Skeletal muscle satellite cell (primary cell): ENCODE measurements at regions not wholly inside any gene's neighbourhood (a gene's known extent, or its start where the extent isn't known, plus 50 kb on each side); places are given as distances from the start of the nearest gene placed in this dataset.
"Not testable (repeated sequence)": the region's sequence is repeated elsewhere in the genome, so short reads cannot be mapped to it uniquely, and the experiment has no call there.

ENCODE experiments used
- H3K27me3 ChIP-seq: 2 replicates; pipeline ENCODE4 v1.7.0; 2013; ENCODE audit warnings: low read length; ENCODE audit not compliant: control insufficient read depth, insufficient read depth
- H3K36me3 ChIP-seq: 2 replicates; pipeline ENCODE4 v1.7.0; 2013; ENCODE audit warnings: mild to moderate bottlenecking, control low read depth, low read length; ENCODE audit not compliant: insufficient read depth
- H3K4me1 ChIP-seq: 2 replicates; pipeline ENCODE4 v1.7.0; 2013; ENCODE audit warnings: low read length; ENCODE audit not compliant: control insufficient read depth, insufficient read depth
- H3K4me2 ChIP-seq: 2 replicates; pipeline ENCODE4 v1.7.0; 2013; ENCODE audit warnings: mild to moderate bottlenecking, low read length
- H3K4me3 ChIP-seq: 2 replicates; pipeline ENCODE4 v1.7.0; 2013; ENCODE audit warnings: low read length
- H3K9ac ChIP-seq: 2 replicates; pipeline ENCODE4 v1.7.0; 2013; ENCODE audit warnings: mild to moderate bottlenecking, low read depth, low read length, moderate library complexity
- H3K9me3 ChIP-seq: replicated peaks from 2 replicates; pipeline ENCODE4 v1.7.0; 2013; ENCODE audit warnings: mild to moderate bottlenecking, control low read depth, low read length

DNA sequence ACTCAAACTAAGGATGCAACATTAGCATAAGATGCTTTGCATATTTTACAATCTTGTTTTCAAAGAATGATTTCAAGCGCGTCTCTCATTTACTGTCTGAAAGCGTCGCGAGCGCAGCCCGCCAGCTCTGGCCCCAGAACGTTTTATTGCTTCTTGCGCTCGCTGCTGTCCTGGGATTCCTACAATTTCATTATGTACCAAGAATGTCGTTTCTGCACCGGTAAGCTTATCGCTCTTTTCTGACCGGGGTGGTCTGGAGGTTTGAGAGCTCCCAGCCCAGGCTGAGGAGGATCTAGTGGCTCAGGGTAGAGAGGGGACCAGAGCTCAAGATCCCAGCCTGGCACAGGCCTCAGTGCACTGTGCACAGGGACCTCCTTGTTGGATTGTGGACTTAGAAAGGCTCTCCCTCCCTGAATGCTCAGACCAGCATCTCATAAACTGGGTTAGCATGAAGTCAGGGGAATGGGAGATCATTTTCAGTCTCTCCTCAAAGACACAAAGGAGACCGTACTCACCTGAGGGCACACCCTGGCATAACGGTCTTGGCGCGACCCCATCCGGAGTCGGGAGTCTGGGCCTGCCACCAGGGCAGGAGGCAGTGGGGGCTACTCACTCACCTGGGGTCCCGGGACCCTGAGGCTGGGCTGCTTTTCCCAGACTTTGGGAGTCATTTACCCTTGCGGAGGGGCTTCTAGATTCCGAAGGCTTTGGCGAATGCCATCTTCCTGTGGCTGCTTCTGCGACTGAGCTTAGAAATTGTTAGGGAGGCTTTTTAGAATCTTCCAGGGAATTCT, 817.4 kb downstream of the BRD1 start:
- H3K4me1 ChIP-seq: no peaks in the 10 kb centered on the region
- H3K4me3 ChIP-seq: no peak overlapping the region
- H3K4me2 ChIP-seq: no peak overlapping the region
- no peak overlapping the region for H3K9ac ChIP-seq
- H3K27me3 ChIP-seq: no peaks in the 10 kb centered on the region
- H3K36me3 ChIP-seq: no peaks in the 10 kb centered on the region
- peaks cover 20% of the 10 kb centered on the region for H3K9me3 ChIP-seq

DNA sequence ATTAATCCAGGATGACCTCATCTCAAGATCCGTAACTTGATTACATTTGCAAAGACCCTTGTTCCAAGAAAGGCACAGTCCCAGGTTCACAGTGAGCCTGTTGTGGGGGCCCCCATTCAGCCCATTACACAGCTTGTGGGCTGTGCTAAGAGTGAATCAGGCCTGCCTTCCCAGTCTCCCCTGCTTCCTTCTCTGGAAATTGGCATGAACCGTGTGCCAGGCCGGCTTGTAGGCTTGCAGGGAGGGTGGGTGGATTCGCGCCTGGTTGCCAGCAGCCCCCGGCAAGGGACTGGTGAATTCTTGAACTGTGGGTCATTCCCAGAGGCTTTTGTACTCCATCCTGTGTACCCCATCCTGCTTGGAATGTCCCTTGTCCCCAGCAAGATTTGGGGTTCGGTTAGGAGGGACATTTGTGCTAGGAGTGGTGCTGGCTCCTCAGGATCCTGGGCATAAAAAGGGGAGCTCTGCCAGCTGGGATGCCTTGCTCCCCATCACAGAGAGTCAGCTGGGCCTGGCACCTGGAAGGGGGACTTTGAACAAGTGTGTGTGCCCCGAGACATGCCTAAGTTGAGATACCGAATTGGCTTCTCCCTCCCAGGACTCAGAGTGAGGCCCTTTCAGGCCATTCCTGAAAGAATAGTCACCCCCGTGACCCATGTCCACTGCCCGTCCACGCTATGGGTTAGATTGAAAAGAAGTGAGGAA, 818.2 kb downstream of the BRD1 start:
- no peaks in the 10 kb centered on the region for H3K27me3 ChIP-seq
- H3K4me1 ChIP-seq: no peaks in the 10 kb centered on the region
- H3K9me3 ChIP-seq: peaks cover 25% of the 10 kb centered on the region
- H3K36me3 ChIP-seq: no peaks in the 10 kb centered on the region
- H3K4me3 ChIP-seq: no peak overlapping the region
- no peak overlapping the region for H3K4me2 ChIP-seq
- H3K9ac ChIP-seq: no peak overlapping the region

DNA sequence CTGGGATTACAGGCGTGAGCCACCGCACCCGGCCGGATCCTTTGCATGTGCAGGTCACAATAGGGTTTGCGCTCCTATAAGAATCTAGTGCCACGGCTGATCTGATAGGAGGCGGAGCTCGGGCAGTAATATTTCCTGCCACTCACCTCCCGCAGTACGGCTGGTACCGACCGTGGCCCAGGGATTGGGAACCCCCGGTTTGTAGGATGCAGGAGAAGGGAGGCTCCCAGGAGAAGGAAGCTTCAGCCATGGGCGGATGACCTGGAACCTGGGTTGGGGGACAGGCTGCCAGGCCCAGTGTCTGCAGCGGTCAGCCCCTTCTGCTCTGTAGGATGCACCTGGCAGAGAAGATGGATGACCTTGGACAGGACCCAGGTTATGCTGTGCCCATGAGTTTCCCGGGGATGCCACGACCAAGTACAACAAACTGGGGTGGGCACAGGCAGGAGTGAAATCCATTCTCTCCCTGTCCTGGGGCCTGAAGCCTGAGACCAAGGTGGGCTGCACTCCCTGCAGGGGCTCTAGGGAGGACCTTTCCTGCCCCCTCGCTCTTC, 818.9 kb downstream of the BRD1 start:
- H3K36me3 ChIP-seq: no peaks in the 10 kb centered on the region
- no peak overlapping the region for H3K4me2 ChIP-seq
- no peak overlapping the region for H3K4me3 ChIP-seq
- H3K9ac ChIP-seq: no peak overlapping the region
- H3K27me3 ChIP-seq: no peaks in the 10 kb centered on the region
- peaks cover 24% of the 10 kb centered on the region for H3K9me3 ChIP-seq
- no peaks in the 10 kb centered on the region for H3K4me1 ChIP-seq

DNA sequence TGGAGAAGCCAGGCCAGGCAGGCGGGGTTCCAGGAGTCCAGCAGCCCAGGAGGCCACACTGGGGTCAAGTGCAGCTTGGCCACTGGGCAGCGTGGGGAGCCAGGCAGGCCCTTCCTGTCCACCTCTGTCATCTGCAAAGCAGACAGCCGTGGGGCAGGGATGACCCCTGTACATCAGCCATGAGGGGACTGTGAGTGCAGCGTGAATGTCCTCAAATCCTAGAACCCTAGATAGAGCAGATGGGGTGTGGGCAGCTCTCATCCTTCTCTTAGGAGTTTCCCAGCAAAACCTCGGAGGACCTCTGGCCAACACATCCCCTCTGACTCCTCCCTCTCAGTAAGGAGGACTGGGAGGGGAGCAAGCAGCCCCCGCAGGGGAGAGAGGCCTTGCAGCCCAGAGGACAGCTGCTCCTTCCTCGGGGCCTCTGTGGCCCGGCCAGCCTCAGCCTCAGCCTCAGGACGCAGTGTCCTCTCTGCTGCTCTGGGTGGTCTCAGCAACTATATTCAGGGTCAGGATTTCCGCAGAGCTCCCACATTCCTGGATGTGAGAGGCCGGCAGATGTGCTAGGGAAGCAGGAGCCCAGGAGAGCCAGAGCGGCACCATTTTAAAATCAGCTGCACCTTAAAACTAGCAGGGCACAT, 820.5 kb downstream of the BRD1 start:
- Histone ChIP-seq H3K4me1 (no peaks in the 10 kb centered on the region), H3K9me3 (peaks cover 22% of the 10 kb centered on the region), H3K9ac (no peak overlapping the region), H3K27me3 (no peaks in the 10 kb centered on the region), H3K4me2 (no peak overlapping the region), H3K4me3 (no peak overlapping the region), H3K36me3 (no peaks in the 10 kb centered on the region)

DNA sequence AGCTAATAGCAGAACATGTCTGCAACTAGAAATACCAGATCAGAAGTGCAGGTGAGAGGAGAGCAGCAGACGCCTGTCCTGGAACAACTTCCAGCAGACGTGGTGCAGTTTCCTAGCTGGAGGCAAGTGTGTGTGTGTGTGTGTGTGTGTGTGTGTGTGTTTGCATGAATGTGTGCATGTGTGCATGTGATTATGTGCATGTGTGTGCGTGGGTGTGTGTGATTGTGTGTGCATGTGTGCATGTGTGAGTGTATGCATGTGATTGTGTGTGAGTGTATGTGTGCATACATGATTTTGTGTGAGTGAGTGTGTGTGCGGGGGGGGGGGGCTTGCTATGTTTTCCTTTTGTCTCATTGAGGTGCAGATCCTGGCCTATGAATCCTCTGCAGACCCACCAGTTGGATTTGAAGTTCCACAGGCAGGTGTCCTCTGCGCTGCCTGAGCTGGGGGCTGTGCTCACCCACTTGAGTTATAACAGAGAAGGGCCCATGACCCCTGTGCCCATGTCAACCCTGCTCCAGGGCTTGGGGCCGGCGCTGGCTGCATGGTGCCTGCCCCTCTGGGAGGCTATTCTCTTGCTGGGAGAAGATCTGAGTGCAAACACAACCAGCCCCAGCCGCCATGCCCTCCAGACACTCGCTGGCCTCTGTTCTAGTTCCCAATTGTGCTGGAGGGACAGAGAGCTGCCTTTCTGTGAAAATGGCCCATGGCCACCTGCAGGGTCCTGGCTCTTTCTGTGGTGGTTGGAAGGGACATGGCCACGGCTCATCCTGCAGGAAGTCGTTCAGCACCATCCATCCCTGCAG, 821.3 kb downstream of the BRD1 start:
- Histone ChIP-seq H3K4me2 (no peak overlapping the region), H3K36me3 (no peaks in the 10 kb centered on the region), H3K27me3 (no peaks in the 10 kb centered on the region), H3K4me3 (no peak overlapping the region), H3K4me1 (no peaks in the 10 kb centered on the region), H3K9me3 (peaks cover 20% of the 10 kb centered on the region), H3K9ac (no peak overlapping the region)

DNA sequence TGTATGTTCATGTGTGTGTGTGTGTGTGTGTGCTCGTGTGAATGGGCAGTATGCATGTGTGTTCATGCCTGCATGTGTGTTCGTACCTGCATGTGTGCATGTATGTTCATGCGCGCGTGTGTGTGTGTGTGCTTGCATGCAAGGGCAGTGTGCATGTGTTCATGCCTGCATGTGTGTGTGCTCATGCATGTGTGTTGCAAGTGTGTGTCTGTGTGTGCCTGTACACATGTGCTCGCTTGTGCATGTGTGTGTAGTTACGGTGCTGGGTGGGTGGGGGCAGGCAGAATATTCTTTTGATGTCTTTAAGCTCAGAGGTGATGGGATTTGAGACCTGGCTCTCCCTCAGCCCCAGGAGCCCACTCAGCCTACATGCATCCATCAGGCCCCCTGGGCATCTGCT, 822.1 kb downstream of the BRD1 start:
- H3K4me2 ChIP-seq: no peak overlapping the region
- no peaks in the 10 kb centered on the region for H3K36me3 ChIP-seq
- no peaks in the 10 kb centered on the region for H3K27me3 ChIP-seq
- H3K4me3 ChIP-seq: no peak overlapping the region
- H3K9ac ChIP-seq: no peak overlapping the region
- peaks cover 20% of the 10 kb centered on the region for H3K9me3 ChIP-seq
- H3K4me1 ChIP-seq: no peaks in the 10 kb centered on the region

DNA sequence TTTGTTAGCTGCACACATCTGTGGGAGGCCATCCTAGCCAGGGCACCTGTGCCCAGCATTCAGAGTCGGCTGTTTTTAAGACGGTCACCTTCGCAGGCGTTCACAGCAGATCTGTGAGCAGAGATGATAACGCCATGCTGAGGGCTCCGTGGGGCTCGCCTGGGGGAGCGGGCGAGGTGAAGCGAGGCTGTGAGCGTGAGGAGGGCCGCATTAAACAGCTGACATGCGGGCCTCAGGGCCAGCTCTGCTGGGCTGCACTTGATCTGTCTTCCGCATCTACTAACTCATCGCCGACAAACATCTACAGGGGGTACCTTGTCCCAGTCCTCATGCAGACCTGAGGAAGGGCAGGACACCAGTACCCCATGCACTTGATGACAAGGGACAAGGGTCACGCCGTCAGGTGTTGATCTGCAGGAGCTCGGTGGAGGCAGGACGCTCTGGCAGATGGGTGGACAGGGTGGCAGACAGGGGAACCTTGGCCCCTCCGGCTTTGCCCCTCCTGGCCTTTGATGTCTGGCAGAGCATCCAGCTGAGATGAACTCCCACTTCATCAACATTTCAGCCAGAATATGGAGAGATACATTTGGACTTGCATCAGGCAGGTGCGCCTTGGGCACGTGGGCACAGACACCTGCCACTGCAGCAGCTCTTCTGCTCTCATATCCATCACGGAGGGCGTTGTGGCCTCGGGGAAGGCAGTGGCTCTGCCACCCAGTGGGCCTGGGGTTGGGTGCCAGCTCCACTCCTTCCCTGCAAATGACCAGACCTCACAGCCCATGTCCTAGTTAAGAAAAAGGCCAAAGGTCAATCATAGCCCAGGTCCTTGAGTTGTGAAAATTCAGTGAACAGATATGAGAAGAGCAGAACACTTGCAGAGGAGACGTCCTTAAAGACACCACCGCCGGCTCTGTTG, 822.9 kb downstream of the BRD1 start:
- Histone ChIP-seq H3K4me1 (no peaks in the 10 kb centered on the region), H3K27me3 (no peaks in the 10 kb centered on the region), H3K4me2 (no peak overlapping the region), H3K4me3 (no peak overlapping the region), H3K36me3 (no peaks in the 10 kb centered on the region), H3K9me3 (peaks cover 20% of the 10 kb centered on the region), H3K9ac (no peak overlapping the region)

DNA sequence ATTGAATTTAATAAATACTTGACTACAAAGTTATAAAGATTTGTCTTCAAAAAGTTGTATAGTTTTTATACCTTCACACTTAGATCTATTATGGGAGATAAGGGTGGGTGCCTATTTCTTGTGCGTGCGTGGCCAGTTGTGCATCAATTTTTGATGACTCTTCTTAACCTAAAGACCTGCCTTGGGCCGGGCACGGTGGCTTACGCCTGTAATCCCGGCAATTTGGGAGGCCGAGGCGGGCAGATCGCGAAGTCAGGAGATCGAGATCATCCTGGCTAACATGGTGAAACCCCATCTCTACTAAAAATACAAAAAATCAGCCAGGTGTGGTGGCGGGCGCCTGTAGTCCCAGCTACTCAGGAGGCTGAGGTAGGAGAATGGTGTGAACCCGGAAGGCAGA, 830.1 kb downstream of the BRD1 start:
- H3K9me3 ChIP-seq, H3K36me3 ChIP-seq, H3K9ac ChIP-seq, H3K4me3 ChIP-seq, H3K4me1 ChIP-seq, H3K4me2 ChIP-seq, H3K27me3 ChIP-seq: not testable (repeated sequence)

DNA sequence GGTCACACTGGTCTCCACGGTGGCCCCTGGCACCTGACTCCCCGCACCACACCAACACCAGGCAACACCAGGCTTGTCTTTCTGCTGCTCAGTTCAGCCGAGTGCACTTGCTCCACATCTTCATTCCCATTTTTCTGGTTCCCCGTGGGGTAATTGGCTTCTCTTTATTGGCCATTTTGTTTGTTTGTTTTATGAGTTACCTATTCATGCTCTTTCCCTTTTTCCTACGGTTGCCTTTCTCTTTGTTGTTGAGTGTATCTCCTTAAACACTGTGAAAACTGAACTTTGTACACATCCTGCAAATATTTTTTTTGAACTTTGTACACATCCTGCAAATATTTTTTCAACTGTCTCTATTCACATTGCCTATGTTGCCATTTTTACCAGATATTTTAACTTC, 834.0 kb downstream of the BRD1 start:
- H3K4me1 ChIP-seq: no peaks in the 10 kb centered on the region
- H3K27me3 ChIP-seq: no peaks in the 10 kb centered on the region
- H3K4me3 ChIP-seq: no peak overlapping the region
- H3K9ac ChIP-seq: no peak overlapping the region
- no peaks in the 10 kb centered on the region for H3K36me3 ChIP-seq
- H3K9me3 ChIP-seq: no peaks in the 10 kb centered on the region
- H3K4me2 ChIP-seq: no peak overlapping the region

DNA sequence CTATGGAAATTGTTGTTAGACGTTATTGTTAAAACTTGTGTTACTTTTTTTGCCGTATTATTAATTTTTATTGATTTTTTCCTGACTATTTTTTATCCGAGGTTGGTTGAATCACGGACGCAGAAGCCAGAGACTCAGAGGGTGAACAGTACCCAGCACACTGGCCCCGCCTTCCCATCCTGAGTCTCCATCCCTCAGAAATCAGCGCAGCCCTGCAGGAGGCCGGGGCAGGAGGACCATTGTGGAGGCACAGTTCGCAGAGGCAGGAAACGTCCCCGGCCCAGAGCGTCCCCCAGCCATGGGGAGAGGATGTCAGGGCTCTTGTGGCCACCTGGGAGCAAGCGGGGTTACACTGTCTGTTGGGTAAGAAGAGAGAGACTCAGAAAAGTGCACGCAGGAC, 843.0 kb downstream of the BRD1 start:
- Histone ChIP-seq H3K9ac (no peak overlapping the region), H3K4me1 (no peaks in the 10 kb centered on the region), H3K27me3 (no peaks in the 10 kb centered on the region), H3K36me3 (no peaks in the 10 kb centered on the region), H3K9me3 (peaks cover 10% of the 10 kb centered on the region), H3K4me2 (no peak overlapping the region), H3K4me3 (no peak overlapping the region)
